Heart right ventricle (tissue), 16 donors: ENCODE measurements at regions not wholly inside any gene's neighbourhood (a gene's known extent, or its start where the extent isn't known, plus 50 kb on each side); places are given as distances from the start of the nearest gene placed in this dataset.

ENCODE experiments used
- ATAC-seq, 8 donors: fragments of 200-7000 bp; cut with Tn5 transposase; one replicate each; pipeline ENCODE4 v1.9.1; 2020; ENCODE audit warnings: mild to moderate bottlenecking in 8 of 8, moderate library complexity in 8 of 8, moderate number of reproducible peaks in 1 of 8
- DNase-seq, 2 donors: peaks; one replicate each; pipeline ENCODE4 v3.0.0-alpha.2; 2020
- H3K27ac ChIP-seq, 10 donors: fragments of 200-600 bp; sonication (generic) in 2 of 10; one replicate each; pipeline versions ENCODE4 v1.5.0 to v1.8.0; 2020 to 2022; ENCODE audit warnings: mild to moderate bottlenecking in 3 of 10
- H3K27me3 ChIP-seq, 7 donors: fragments of 200-600 bp; one replicate each; pipeline ENCODE4 v1.8.0; 2021 to 2022; ENCODE audit warnings: mild to moderate bottlenecking in 2 of 7
- H3K36me3 ChIP-seq, 9 donors: fragments of 200-600 bp; sonication (generic) in 1 of 9; one replicate each; pipeline versions ENCODE4 v1.5.0 to v1.8.0; 2020 to 2022; ENCODE audit warnings: mild to moderate bottlenecking in 2 of 9
- H3K4me1 ChIP-seq, 9 donors: fragments of 200-600 bp; sonication (generic) in 1 of 9; one replicate each; pipeline versions ENCODE4 v1.5.0 to v1.8.0; 2020 to 2022; ENCODE audit warnings: mild to moderate bottlenecking in 4 of 9
- H3K4me3 ChIP-seq, 10 donors: fragments of 200-600 bp; sonication (generic) in 2 of 10; one replicate each; pipeline versions ENCODE4 v1.5.0 to v1.8.0; 2020 to 2022; ENCODE audit warnings: mild to moderate bottlenecking in 7 of 10, moderate library complexity in 2 of 10
- H3K9me3 ChIP-seq, 11 donors: fragments of 200-600 bp in 10 of 11; sonication (generic) in 2 of 11; one replicate each; pipeline versions ENCODE4 v1.5.0 to v1.8.0; 2013 to 2022; ENCODE audit warnings: mild to moderate bottlenecking in 2 of 11, control low read depth in 1 of 11, moderate library complexity in 1 of 11
- CTCF ChIP-seq, 9 donors: fragments of 200-600 bp; sonication (generic) in 2 of 9; IDR thresholded peaks; one replicate each; pipeline versions ENCODE4 v1.5.0 to v1.8.0; 2021 to 2022; ENCODE audit warnings: antibody characterized with exemption in 9 of 9, mild to moderate bottlenecking in 5 of 9, moderate library complexity in 1 of 9
- WGBS, 2 donors: extraction: QIAGEN DNeasy Blood & Tissue Kit; methylation state at CpG; one replicate each; pipeline ENCODE4 v1.1.7; 2013; ENCODE audit warnings: inconsistent platforms in 1 of 2; 5-methylcytosine and 5-hydroxymethylcytosine counted together
- intact Hi-C, 10 donors: fragments of 100-400 bp; cut with DNase I; formaldehyde crosslinking; loops; one replicate each; pipeline versions ENCODE4 v1.11.1 to v1.14.2; 2022
- donor health status: Arrhythmogenic right ventricular cardiomyopathy.
- donor health status: ischemic (EF 13 %, LVEDD 7.1; RV severe dilation, severe dysfunction).
- donor health status: healthy with polysubstance abuse.
- donor health status: DM: no; HTN: yes; CAD: no.
- donor health status: DM: no; HTN: no; CAD: no.
- donor health status: ischemic (EF 25% LVEDD 6.9; RV normal size, moderate dysfunction).
- donor health status: ischemic (EF 25% LVEDD 5.7; RV mildly dilated, moderate dysfunction).
- donor health status: healthy.
- donor health status: DM: yes; HTN: yes; CAD: no.
- donor health status: Ischemic cardiomyopathy.
- donor health status: ischemic (EF 35%, LVEDD 5.7; RV mildly dilated, moderate dysfunction).
- donor health status: nonischemic (EF 11% LVEDD 7.7; RV severe dilation, severe dysfunction).
- donor health status: DM: yes; HTN: yes; CAD: no.
- donor health status: PGD.
- donor health status: ischemic (EF 29% LVEDD 5.4; RV normal size, mild dysfunction).
- donor health status: nonischemic (EF 23%, LVEDD 6.1; RV moderate dilation, normal function).

DNA sequence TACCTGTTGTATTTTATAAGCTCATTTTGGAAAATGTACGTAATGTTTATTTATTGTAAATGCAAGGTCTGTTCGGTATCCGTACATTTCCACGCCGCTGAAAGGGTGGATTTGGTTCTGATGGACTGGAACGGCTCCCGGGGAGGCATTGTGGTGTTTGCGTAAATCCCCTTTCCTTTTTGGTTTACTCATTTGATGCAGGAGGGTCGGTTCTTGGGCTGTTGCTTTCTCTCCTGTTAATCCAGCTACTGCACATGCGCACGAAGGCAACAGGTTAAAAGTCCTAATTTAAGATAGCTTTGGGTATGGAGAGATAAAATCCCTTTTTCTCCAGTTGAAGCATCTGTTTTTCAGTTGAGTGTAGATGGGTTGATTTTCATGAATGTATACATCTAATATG, 224.4 kb downstream of the TM9SF2 start:
- Histone ChIP-seq H3K36me3 (no peaks in the 10 kb centered on the region), H3K9me3 (no peaks in the 10 kb centered on the region), H3K27ac (no peak overlapping the region), H3K4me1 (peaks cover 0 to 10% (median 0%) of the 10 kb centered on the region in 9 donors), H3K27me3 (no peaks in the 10 kb centered on the region), H3K4me3 (no peak overlapping the region)
- intact Hi-C loops: no loop called here
- no peak for ATAC-seq
- no peak for TF ChIP-seq CTCF (IDR thresholded peaks at IDR 0.05)
- DNase-seq: no peak
- WGBS, 2 donors: 95 to 96% methylated on average over 11 of the region's 11 CpGs

DNA sequence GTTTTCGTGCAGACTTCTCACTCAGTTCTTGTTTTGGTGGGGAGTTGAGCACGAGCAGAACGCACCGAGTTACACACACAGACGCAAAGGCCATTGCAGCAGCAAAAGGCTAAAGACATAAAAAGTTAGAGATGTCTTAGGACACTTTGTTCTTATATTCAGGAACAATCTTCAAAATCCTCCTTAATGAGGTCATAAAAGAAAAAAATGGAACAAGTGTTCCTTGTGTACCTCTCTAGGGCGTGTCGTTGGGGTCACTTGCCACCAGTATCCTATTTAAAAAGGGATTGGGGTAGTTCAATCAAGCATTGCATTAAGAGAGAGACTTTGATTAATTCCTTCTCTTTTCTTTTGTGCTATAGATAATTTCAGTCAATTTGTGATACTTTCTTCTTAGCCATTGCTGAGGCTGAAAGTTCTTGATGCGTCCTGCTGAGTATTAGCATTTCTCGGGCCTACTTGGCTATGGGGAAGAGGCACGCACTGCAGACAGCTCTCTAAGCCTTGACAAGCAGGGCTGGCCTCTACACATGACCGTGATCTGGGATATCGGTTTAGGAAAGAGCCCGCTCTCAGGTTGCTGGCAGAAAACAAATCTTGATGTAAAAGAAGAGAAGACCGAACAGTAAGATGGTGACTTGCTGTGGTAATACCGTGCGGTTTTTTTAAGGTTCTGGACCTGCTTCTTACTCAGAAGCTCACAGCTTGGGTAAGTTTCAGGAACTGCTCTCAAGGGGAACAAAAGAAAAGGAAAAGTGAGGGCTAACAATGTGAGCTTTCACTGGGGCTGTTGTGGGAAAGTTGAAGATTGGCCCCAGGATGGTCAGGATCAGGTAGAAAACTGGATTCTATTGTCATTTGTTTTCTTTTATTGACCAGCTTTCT, 223.6 kb downstream of the TM9SF2 start:
- TF ChIP-seq CTCF (IDR thresholded peaks at IDR 0.05): no peak
- no peak overlapping the region for H3K27ac ChIP-seq
- WGBS, 2 donors: 93 to 94% methylated on average over 16 of the region's 16 CpGs
- H3K9me3 ChIP-seq: peaks cover 0 to under 1% (median 0%) of the 10 kb centered on the region in 11 donors
- intact Hi-C loops: no loop called here
- peaks cover 0 to 10% (median 0%) of the 10 kb centered on the region in 9 donors for H3K4me1 ChIP-seq
- no peak for ATAC-seq
- no peaks in the 10 kb centered on the region for H3K36me3 ChIP-seq
- H3K4me3 ChIP-seq: no peak overlapping the region
- H3K27me3 ChIP-seq: no peaks in the 10 kb centered on the region
- DNase-seq: no peak

DNA sequence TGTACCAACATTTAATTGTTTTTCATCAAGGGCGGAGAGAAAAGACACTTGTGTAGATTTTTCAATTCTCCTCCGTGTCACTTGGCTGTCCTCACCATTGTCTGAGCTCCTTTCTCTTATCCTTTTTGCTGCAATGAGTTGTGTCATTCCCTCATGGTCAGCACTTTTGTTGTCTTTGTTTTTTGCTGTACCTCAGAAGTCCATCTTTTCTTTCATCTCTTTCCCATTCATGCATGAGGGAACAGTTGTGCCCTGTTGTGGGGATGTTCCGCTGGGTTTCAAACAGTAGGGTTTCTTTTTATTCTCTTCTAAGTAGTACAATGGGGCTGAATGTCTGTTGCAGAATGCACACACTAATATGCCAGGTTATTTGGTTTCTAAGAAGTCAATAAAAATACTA, 222.6 kb downstream of the TM9SF2 start:
- intact Hi-C loops: no loop called here

DNA sequence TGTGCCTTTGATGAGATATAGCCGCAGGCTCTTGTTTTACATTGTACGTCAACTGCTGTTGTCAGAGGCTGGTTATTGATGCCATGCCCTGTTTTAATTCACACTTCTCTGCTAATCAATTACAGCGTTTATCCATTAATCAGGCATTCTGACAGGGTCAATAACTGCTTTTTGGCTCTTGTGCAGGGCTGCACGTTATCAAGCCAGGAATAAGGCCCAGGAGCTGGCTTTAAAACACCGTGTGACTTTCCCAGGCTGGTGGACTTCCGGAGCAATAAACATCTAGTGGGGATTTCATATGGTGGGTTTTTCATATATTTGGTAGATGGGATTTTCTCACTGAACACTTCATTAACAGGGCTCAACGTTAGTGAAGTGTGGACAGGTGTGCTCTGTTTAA, 221.7 kb downstream of the TM9SF2 start:
- intact Hi-C loops: no loop called here
- Histone ChIP-seq H3K27me3 (no peaks in the 10 kb centered on the region), H3K4me3 (no peak overlapping the region), H3K9me3 (peaks cover 0 to 6% (median 0%) of the 10 kb centered on the region in 11 donors), H3K36me3 (no peaks in the 10 kb centered on the region), H3K27ac (no peak overlapping the region), H3K4me1 (peaks cover 0 to 10% (median 0%) of the 10 kb centered on the region in 9 donors)
- no peak for TF ChIP-seq CTCF (IDR thresholded peaks at IDR 0.05)
- 85 to 87% methylated on average over 7 of the region's 7 CpGs for WGBS, 2 donors
- DNase-seq (no peak), ATAC-seq (no peak)

More for the DNA sequence above, 222.6 kb downstream of the TM9SF2 start:
- ATAC-seq: no peak
- Histone ChIP-seq H3K4me3 (no peak overlapping the region), H3K27ac (no peak overlapping the region), H3K36me3 (no peaks in the 10 kb centered on the region), H3K4me1 (peaks cover 0 to 10% (median 0%) of the 10 kb centered on the region in 9 donors), H3K27me3 (no peaks in the 10 kb centered on the region), H3K9me3 (peaks cover 0 to 6% (median 0%) of the 10 kb centered on the region in 11 donors)
- no peak for DNase-seq
- WGBS, 2 donors: 81 to 86% methylated on average over 3 of the region's 3 CpGs
- no peak for TF ChIP-seq CTCF (IDR thresholded peaks at IDR 0.05)
